ENCODE measurements at regions not wholly inside any gene's neighbourhood (a gene's known extent, or its start where the extent isn't known, plus 50 kb on each side); places are given as distances from the start of the nearest gene placed in this dataset.

GRCh38 chr19:31095100-31095804 lies 254.0 kb downstream of the TSHZ3 start:
- Histone ChIP-seq H3K27ac (ENCODE audit: insufficient read length, low read depth, low read length) (no peak overlapping the region), H3T11ph (ENCODE audit: low read length) (no peak overlapping the region), H4K20me1 (ENCODE audit: control insufficient read depth, insufficient read depth, insufficient read length) (no peaks in the 10 kb centered on the region), H3K9ac (ENCODE audit: extremely low read depth, insufficient read length, low read length) (no peak overlapping the region), H2BK5ac (ENCODE audit: insufficient read length, low read length) (no peak overlapping the region), H4K5ac (ENCODE audit: insufficient read length, low read depth, low read length) (no peak overlapping the region), H2AFZ (ENCODE audit: low read length) (no peak overlapping the region), H3K23me2 (ENCODE audit: insufficient read length, low read depth, low read length, poor library complexity, severe bottlenecking) (no peaks in the 10 kb centered on the region), H2BK15ac (ENCODE audit: low read depth, low read length) (no peak overlapping the region), H2AK5ac (ENCODE audit: insufficient read length, low read length) (no peak overlapping the region), H3K9me3 (ENCODE audit: control insufficient read depth, low read depth, low read length) (no peaks in the 10 kb centered on the region), H3K23ac (ENCODE audit: insufficient read length, low read depth, low read length) (no peak overlapping the region), H3K18ac (ENCODE audit: insufficient read length, low read depth, low read length) (no peak overlapping the region), H3K14ac (ENCODE audit: insufficient read depth, low read length) (no peak overlapping the region), H2BK20ac (ENCODE audit: low read depth, low read length, poor library complexity, severe bottlenecking) (no peak overlapping the region), H4K8ac (replicated peaks; ENCODE audit: insufficient read length, low read depth, low read length) (no peak overlapping the region), H3K79me2 (ENCODE audit: insufficient read depth, low read length) (no peaks in the 10 kb centered on the region), H4K91ac (ENCODE audit: insufficient read length, low read depth, low read length) (no peak overlapping the region), H3K79me1 (ENCODE audit: insufficient read depth, low read depth, low read length, poor library complexity, severe bottlenecking) (no peaks in the 10 kb centered on the region), H3K4ac (ENCODE audit: low read depth, low read length) (no peak overlapping the region), H3K4me1 (ENCODE audit: insufficient read depth, low read length) (no peaks in the 10 kb centered on the region), H2BK120ac (ENCODE audit: low read depth, low read length, poor library complexity, severe bottlenecking) (no peak overlapping the region), H3K56ac (ENCODE audit: insufficient read length, low read depth, low read length) (no peak overlapping the region), H3K4me2 (ENCODE audit: insufficient read depth, insufficient read length, low read length) (no peak overlapping the region), H3K27me3 (ENCODE audit: insufficient read depth, low read length) (no peaks in the 10 kb centered on the region), H2BK12ac (ENCODE audit: insufficient read length, low read depth, low read length) (no peak overlapping the region)
- TF ChIP-seq, protein P1, sequence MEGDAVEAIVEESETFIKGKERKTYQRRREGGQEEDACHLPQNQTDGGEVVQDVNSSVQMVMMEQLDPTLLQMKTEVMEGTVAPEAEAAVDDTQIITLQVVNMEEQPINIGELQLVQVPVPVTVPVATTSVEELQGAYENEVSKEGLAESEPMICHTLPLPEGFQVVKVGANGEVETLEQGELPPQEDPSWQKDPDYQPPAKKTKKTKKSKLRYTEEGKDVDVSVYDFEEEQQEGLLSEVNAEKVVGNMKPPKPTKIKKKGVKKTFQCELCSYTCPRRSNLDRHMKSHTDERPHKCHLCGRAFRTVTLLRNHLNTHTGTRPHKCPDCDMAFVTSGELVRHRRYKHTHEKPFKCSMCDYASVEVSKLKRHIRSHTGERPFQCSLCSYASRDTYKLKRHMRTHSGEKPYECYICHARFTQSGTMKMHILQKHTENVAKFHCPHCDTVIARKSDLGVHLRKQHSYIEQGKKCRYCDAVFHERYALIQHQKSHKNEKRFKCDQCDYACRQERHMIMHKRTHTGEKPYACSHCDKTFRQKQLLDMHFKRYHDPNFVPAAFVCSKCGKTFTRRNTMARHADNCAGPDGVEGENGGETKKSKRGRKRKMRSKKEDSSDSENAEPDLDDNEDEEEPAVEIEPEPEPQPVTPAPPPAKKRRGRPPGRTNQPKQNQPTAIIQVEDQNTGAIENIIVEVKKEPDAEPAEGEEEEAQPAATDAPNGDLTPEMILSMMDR (conservative IDR thresholded peaks at IDR 0.05) = no peak
- Mint-ChIP-seq H3K27ac (no peak overlapping the region), H3K4me3 (no peak overlapping the region), H3K27me3 (ENCODE audit: low read depth) (no peaks in the 10 kb centered on the region), H3K36me3 (ENCODE audit: insufficient read depth in 1 of 3, low read depth in 3 of 3) (no peaks in the 10 kb centered on the region), H3K9me3 (no peaks in the 10 kb centered on the region), H3K4me1 (peaks cover 7% of the 10 kb centered on the region in 2 experiments; a peak in 2 of 4 replicates)
- no CpG with 5 or more reads among the region's 6 CpGs for WGBS (ENCODE audit: extremely low coverage, insufficient read length, low lambda C conversion rate)
- DNase-seq = no peak

Data from H9 (cell line).